Neuronal stem cell (in vitro differentiated cells): ENCODE measurements at regions not wholly inside any gene's neighbourhood (a gene's known extent, or its start where the extent isn't known, plus 50 kb on each side); places are given as distances from the start of the nearest gene placed in this dataset.

Experiments used
- DNase-seq: peaks from one replicate; pipeline ENCODE4 v3.0.0-alpha.2; 2013; ENCODE audit warnings: low spot score
- H2AFZ ChIP-seq: one replicate; pipeline ENCODE4 v1.6.1; 2013; ENCODE audit warnings: mild to moderate bottlenecking, low read length, inconsistent platforms
- H2AK5ac ChIP-seq: 2 replicates; pipeline ENCODE4 v1.6.1; 2013; ENCODE audit warnings: low read depth, mild to moderate bottlenecking, inconsistent platforms, low read length, moderate library complexity, mixed read lengths
- H2BK120ac ChIP-seq: 2 replicates; pipeline ENCODE4 v1.6.1; 2013; ENCODE audit warnings: low read depth, mild to moderate bottlenecking, inconsistent platforms, low read length, moderate library complexity, mixed read lengths
- H2BK12ac ChIP-seq: one replicate; pipeline ENCODE4 v1.6.1; 2013; ENCODE audit warnings: low read length, inconsistent platforms
- H2BK15ac ChIP-seq: 2 replicates; pipeline ENCODE4 v1.6.1; 2013; ENCODE audit warnings: mild to moderate bottlenecking, low read length, inconsistent platforms, mixed read lengths
- H2BK5ac ChIP-seq: one replicate; pipeline ENCODE4 v1.6.1; 2013; ENCODE audit warnings: inconsistent platforms, mild to moderate bottlenecking, low read length, moderate library complexity
- H3K14ac ChIP-seq: one replicate; pipeline ENCODE4 v1.6.1; 2013; ENCODE audit warnings: low read length, inconsistent platforms
- H3K18ac ChIP-seq: 2 replicates; pipeline ENCODE4 v1.6.1; 2013; ENCODE audit warnings: low read length, inconsistent platforms
- H3K23ac ChIP-seq: 2 replicates; pipeline ENCODE4 v1.6.1; 2013; ENCODE audit warnings: low read depth, mild to moderate bottlenecking, mixed read lengths, low read length, inconsistent platforms; ENCODE audit not compliant: poor library complexity
- H3K27ac ChIP-seq: replicated peaks from 3 replicates; pipeline ENCODE4 v1.5.1; 2013; ENCODE audit warnings: low read length, inconsistent platforms
- H3K27me3 ChIP-seq, 3 experiments: 2 replicates each; pipeline ENCODE4 v1.6.1; 2013; ENCODE audit warnings: low read length in 3 of 3, mild to moderate bottlenecking in 2 of 3, inconsistent platforms in 1 of 3, low read depth in 1 of 3, mixed read lengths in 1 of 3, moderate library complexity in 1 of 3; ENCODE audit not compliant: control insufficient read depth in 3 of 3, insufficient read depth in 3 of 3
- H3K36me3 ChIP-seq, 2 donors: replicated peaks in 1 of 2; 2 replicates each; pipeline ENCODE4 v1.6.1; 2013; ENCODE audit warnings: low read length in 2 of 2; ENCODE audit not compliant: control insufficient read depth in 2 of 2, insufficient read depth in 2 of 2
- H3K4ac ChIP-seq: 2 replicates; pipeline ENCODE4 v1.6.1; 2013; ENCODE audit warnings: inconsistent platforms, mild to moderate bottlenecking, low read length, moderate library complexity
- H3K4me1 ChIP-seq, 2 donors: 1 replicate in 1 of 2; 2 replicates in 1 of 2; pipeline ENCODE4 v1.6.1; 2013; ENCODE audit warnings: low read length in 2 of 2, low read depth in 1 of 2; ENCODE audit not compliant: control insufficient read depth in 2 of 2, insufficient read depth in 1 of 2
- H3K4me2 ChIP-seq: one replicate; pipeline ENCODE4 v1.6.1; 2013; ENCODE audit warnings: mild to moderate bottlenecking, low read length, inconsistent platforms; ENCODE audit not compliant: insufficient read depth, poor library complexity, severe bottlenecking
- H3K4me3 ChIP-seq, 2 donors: 2 replicates each; pipeline ENCODE4 v1.5.1; 2013; ENCODE audit warnings: low read length in 2 of 2, mild to moderate bottlenecking in 2 of 2, inconsistent platforms in 1 of 2, moderate library complexity in 1 of 2
- H3K79me1 ChIP-seq: one replicate; pipeline ENCODE4 v1.6.1; 2013; ENCODE audit warnings: low read depth, mild to moderate bottlenecking, inconsistent platforms, low read length, moderate library complexity
- H3K9ac ChIP-seq: one replicate; pipeline ENCODE4 v1.6.1; 2013; ENCODE audit warnings: mild to moderate bottlenecking, low read depth, low read length, inconsistent platforms; ENCODE audit not compliant: poor library complexity
- H3K9me3 ChIP-seq, 2 donors: replicated peaks in 1 of 2; 2 replicates each; pipeline versions ENCODE3 to v1.6.1; 2013; ENCODE audit warnings: low read length in 2 of 2, mild to moderate bottlenecking in 2 of 2, inconsistent platforms in 1 of 2, low read depth in 1 of 2, mixed read lengths in 1 of 2, moderate library complexity in 1 of 2; ENCODE audit not compliant: control insufficient read depth in 2 of 2, insufficient read depth in 1 of 2
- H4K8ac ChIP-seq: one replicate; pipeline ENCODE4 v1.6.1; 2013; ENCODE audit warnings: low read depth, mild to moderate bottlenecking, inconsistent platforms, low read length, moderate library complexity
- H4K91ac ChIP-seq: one replicate; pipeline ENCODE4 v1.6.1; 2013; ENCODE audit warnings: low read length, low read depth, mild to moderate bottlenecking, inconsistent platforms; ENCODE audit not compliant: poor library complexity
- WGBS, 2 donors: extraction: QIAGEN DNeasy Blood & Tissue Kit; methylation state at CpG; one replicate each; pipeline ENCODE4 v1.1.7; 2013; ENCODE audit warnings: missing lambda C conversion rate in 2 of 2, mixed read lengths in 1 of 2; ENCODE audit not compliant: insufficient read length in 2 of 2, insufficient replicate concordance in 1 of 2; ENCODE audit errors: extremely low coverage in 2 of 2; 5-methylcytosine and 5-hydroxymethylcytosine counted together

GRCh38 chr12:5272018-5272785 lies 159.7 kb upstream of the NTF3 start:
- Histone ChIP-seq H2BK120ac (no peak overlapping the region), H3K9ac (no peak overlapping the region), H3K27ac (no peak overlapping the region), H4K8ac (no peak overlapping the region), H3K4ac (no peak overlapping the region), H2BK5ac (no peak overlapping the region), H3K4me1 (peaks cover 0 to 10% of the 10 kb centered on the region in 2 donors), H3K23ac (no peak overlapping the region), H3K4me2 (no peak overlapping the region), H3K14ac (no peak overlapping the region), H3K4me3 (no peak overlapping the region), H3K79me1 (no peaks in the 10 kb centered on the region), H2BK12ac (no peak overlapping the region), H2BK15ac (no peak overlapping the region), H3K36me3 (no peaks in the 10 kb centered on the region), H2AFZ (no peak overlapping the region), H3K18ac (no peak overlapping the region), H2AK5ac (no peak overlapping the region), H4K91ac (no peak overlapping the region), H3K27me3 (no peaks in the 10 kb centered on the region), H3K9me3 (no peaks in the 10 kb centered on the region)
- WGBS, 2 donors = no CpG with 5 or more reads among the region's 6 CpGs
- no peak for DNase-seq

GRCh38 chr12:5273709-5274108 lies 158.2 kb upstream of the NTF3 start:
- Histone ChIP-seq H3K27me3 (no peaks in the 10 kb centered on the region), H3K4me1 (peaks cover 0 to 9% of the 10 kb centered on the region in 2 donors), H3K4me3 (no peak overlapping the region), H3K9me3 (no peaks in the 10 kb centered on the region), H2AK5ac (no peak overlapping the region), H2AFZ (no peak overlapping the region), H3K9ac (no peak overlapping the region), H3K27ac (no peak overlapping the region), H3K79me1 (no peaks in the 10 kb centered on the region), H3K36me3 (no peaks in the 10 kb centered on the region), H3K4me2 (no peak overlapping the region), H2BK5ac (no peak overlapping the region), H3K23ac (no peak overlapping the region), H3K14ac (no peak overlapping the region), H4K91ac (no peak overlapping the region), H2BK120ac (no peak overlapping the region), H2BK12ac (no peak overlapping the region), H3K4ac (no peak overlapping the region), H2BK15ac (no peak overlapping the region), H3K18ac (no peak overlapping the region), H4K8ac (no peak overlapping the region)
- peak; percentile 17 for DNase-seq
- no CpG with 5 or more reads among the region's 8 CpGs for WGBS, 2 donors

GRCh38 chr12:5276327-5276880 lies 155.5 kb upstream of the NTF3 start:
- no peaks in the 10 kb centered on the region for H3K9me3 ChIP-seq

GRCh38 chr12:5280086-5280485 lies 151.8 kb upstream of the NTF3 start:
- no peak overlapping the region for H3K23ac ChIP-seq
- H3K4me2 ChIP-seq = no peak overlapping the region
- H3K27me3 ChIP-seq = peaks cover 0 to 2% (median 0%) of the 10 kb centered on the region in 3 experiments
- no CpG with 5 or more reads among the region's 5 CpGs for WGBS, 2 donors
- no peak overlapping the region for H2AFZ ChIP-seq
- no peaks in the 10 kb centered on the region for H3K9me3 ChIP-seq
- no peak overlapping the region for H3K4ac ChIP-seq
- H2BK120ac ChIP-seq = no peak overlapping the region
- H3K14ac ChIP-seq = no peak overlapping the region
- H3K27ac ChIP-seq = no peak overlapping the region
- H3K79me1 ChIP-seq = no peaks in the 10 kb centered on the region
- DNase-seq = no peak
- no peak overlapping the region for H3K18ac ChIP-seq
- H2AK5ac ChIP-seq = no peak overlapping the region
- no peak overlapping the region for H4K91ac ChIP-seq
- no peak overlapping the region for H3K9ac ChIP-seq
- no peaks in the 10 kb centered on the region for H3K4me1 ChIP-seq
- no peak overlapping the region for H2BK12ac ChIP-seq
- H3K36me3 ChIP-seq = no peaks in the 10 kb centered on the region
- no peak overlapping the region for H2BK15ac ChIP-seq
- H3K4me3 ChIP-seq = no peak overlapping the region
- no peak overlapping the region for H4K8ac ChIP-seq
- H2BK5ac ChIP-seq = no peak overlapping the region

More at GRCh38 chr12:5276327-5276880, 155.5 kb upstream of the NTF3 start:
- Histone ChIP-seq H3K9ac (no peak overlapping the region), H3K4me1 (peaks cover 0 to 9% of the 10 kb centered on the region in 2 donors), H2BK5ac (no peak overlapping the region), H3K14ac (no peak overlapping the region), H2AFZ (no peak overlapping the region), H2AK5ac (no peak overlapping the region), H3K4me2 (no peak overlapping the region), H3K27ac (no peak overlapping the region), H2BK15ac (no peak overlapping the region), H3K4ac (no peak overlapping the region), H3K18ac (no peak overlapping the region), H2BK120ac (no peak overlapping the region), H4K91ac (no peak overlapping the region), H3K36me3 (no peaks in the 10 kb centered on the region), H3K27me3 (no peaks in the 10 kb centered on the region), H3K4me3 (no peak overlapping the region), H3K23ac (no peak overlapping the region), H3K79me1 (no peaks in the 10 kb centered on the region), H2BK12ac (no peak overlapping the region), H4K8ac (no peak overlapping the region)
- no peak for DNase-seq
- WGBS, 2 donors = no CpG with 5 or more reads among the region's 4 CpGs
